ENCODE measurements at regions not wholly inside any gene's neighbourhood (a gene's known extent, or its start where the extent isn't known, plus 50 kb on each side); places are given as distances from the start of the nearest gene placed in this dataset.
A peak's percentile ranks its signal among the peaks of the same experiment; 100 is the strongest.

- no peak for TF ChIP-seq CTCF (conservative IDR thresholded peaks at IDR 0.05; ENCODE audit: control insufficient read depth, insufficient read depth, low read depth, low read length)
- DNase-seq (ENCODE audit: low read depth) = peak; percentile 64
- no peak overlapping the region for H3K4me3 ChIP-seq (ENCODE audit: control insufficient read depth, low read depth, low read length)
Measured at GRCh38 chr2:217399291-217399690, 539.4 kb upstream of the TNP1 start.

GRCh38 chr2:217398860-217399259 is 539.0 kb upstream of the TNP1 start:
- DNase-seq (ENCODE audit: low read depth) = no peak
- TF ChIP-seq CTCF (conservative IDR thresholded peaks at IDR 0.05; ENCODE audit: control insufficient read depth, insufficient read depth, low read depth, low read length) = no peak
- no peak overlapping the region for H3K4me3 ChIP-seq (ENCODE audit: control insufficient read depth, low read depth, low read length)

GRCh38 chr2:217398101-217398500 is 538.2 kb upstream of the TNP1 start:
- H3K4me3 ChIP-seq (ENCODE audit: control insufficient read depth, low read depth, low read length) = no peak overlapping the region
- TF ChIP-seq CTCF (conservative IDR thresholded peaks at IDR 0.05; ENCODE audit: control insufficient read depth, insufficient read depth, low read depth, low read length) = no peak
- no peak for DNase-seq (ENCODE audit: low read depth)

GRCh38 chr2:217396586-217396985 is 536.7 kb upstream of the TNP1 start:
- DNase-seq (ENCODE audit: low read depth) = no peak
- TF ChIP-seq CTCF (conservative IDR thresholded peaks at IDR 0.05; ENCODE audit: control insufficient read depth, insufficient read depth, low read depth, low read length) = no peak
- no peak overlapping the region for H3K4me3 ChIP-seq (ENCODE audit: control insufficient read depth, low read depth, low read length)

GRCh38 chr2:217396165-217396564 is 536.3 kb upstream of the TNP1 start:
- TF ChIP-seq CTCF (conservative IDR thresholded peaks at IDR 0.05; ENCODE audit: control insufficient read depth, insufficient read depth, low read depth, low read length) = no peak
- H3K4me3 ChIP-seq (ENCODE audit: control insufficient read depth, low read depth, low read length) = no peak overlapping the region
- DNase-seq (ENCODE audit: low read depth) = peak; percentile 50

- no peak overlapping the region for H3K4me3 ChIP-seq (ENCODE audit: control insufficient read depth, low read depth, low read length)
- peak; percentile 83 for DNase-seq (ENCODE audit: low read depth)
- TF ChIP-seq CTCF (conservative IDR thresholded peaks at IDR 0.05; ENCODE audit: control insufficient read depth, insufficient read depth, low read depth, low read length) = no peak
Measured at GRCh38 chr2:217394510-217395351, 534.9 kb upstream of the TNP1 start.
